Stimulated activated CD4-positive, alpha-beta T cell treated with anti-CD3 and anti-CD28 coated beads, TNF-alpha, amount 100 ng/mL, for 4 hours (primary cell): ENCODE measurements at regions not wholly inside any gene's neighbourhood (a gene's known extent, or its start where the extent isn't known, plus 50 kb on each side); places are given as distances from the start of the nearest gene placed in this dataset.
"Not testable (repeated sequence)": the region's sequence is repeated elsewhere in the genome, so short reads cannot be mapped to it uniquely, and the experiment has no call there.

Experiments
- DNase-seq, 3 experiments: peaks; one replicate each; pipeline ENCODE4 v3.0.0-alpha.2; 2020; ENCODE audit warnings: low read depth in 3 of 3

DNA sequence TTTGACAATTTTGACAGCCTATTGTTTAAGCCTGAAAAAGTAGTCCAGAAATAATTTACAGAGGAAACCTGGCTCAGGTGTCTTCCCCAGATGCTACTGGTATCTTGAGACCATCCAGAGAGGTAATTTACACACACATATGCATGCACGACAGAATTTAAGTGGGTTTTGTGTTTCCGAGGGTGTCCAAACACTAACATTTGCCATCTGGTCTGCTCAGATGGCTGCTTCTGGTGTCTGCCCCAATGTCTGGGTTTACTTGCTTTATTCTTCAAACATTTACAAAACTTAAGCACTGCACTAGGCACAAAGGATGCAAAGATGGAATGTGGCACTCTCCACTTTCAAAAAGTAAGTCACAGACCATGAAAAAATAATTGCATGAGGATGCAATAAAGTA, 226.6 kb upstream of the EGLN3 start:
- no peak for DNase-seq

DNA sequence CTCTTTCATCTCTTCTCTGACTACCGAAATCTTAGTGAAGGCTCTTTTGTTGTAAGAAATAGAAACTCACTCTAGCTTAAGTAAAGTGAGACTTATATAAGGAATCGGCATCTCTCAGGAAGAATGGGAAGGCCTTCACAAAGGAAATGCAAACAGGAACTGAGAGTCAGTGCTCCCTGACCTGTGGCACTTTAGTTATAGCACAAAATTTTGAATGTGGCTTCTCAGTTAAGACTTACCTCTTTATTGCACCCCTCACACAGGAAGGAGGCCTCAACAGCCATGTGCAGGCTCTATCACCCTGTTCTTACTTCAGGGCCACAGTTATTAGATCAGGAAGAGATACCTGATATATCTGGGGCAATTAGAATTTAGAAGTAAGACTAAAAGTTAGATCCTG, 224.7 kb upstream of the EGLN3 start:
- DNase-seq, result no peak

DNA sequence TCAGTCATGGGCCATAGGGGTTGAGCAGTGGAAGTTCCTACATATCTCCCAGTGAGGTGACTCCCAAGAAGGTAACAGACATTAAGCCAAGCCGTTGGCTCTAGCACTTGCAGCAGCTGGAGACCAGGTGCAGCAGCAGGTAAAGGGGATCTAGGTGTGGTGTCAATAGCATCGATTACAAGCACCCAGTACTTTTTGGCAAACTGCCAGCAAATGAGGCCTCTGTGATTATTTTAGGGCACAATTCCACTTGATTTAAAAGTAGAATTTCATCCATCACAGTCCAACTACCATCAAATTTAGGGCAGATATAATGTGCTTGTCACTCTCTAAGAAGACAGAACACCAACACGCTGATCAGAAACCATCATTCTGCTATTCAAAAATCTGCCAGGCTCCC, 224.1 kb upstream of the EGLN3 start:
- no peak for DNase-seq

DNA sequence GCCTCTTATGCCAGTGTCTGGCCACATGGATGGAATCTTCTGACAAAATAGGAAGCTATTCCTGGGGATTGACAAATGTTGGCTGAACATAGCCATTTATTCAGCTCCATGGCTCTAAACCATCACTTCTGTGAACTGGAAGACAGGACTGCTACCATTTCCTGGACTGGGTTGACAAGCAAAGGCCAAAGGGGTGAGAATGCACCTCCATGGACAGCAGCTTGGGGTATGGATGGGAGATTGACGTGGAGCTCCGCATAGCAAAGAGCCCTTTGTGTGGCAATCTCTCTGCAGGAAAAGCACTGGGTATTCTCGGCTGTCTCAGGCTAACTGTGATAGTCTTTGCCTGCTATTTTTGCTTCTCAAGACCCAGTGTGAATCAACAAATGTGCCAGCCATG, 223.0 kb upstream of the EGLN3 start:
- DNase-seq, result no peak

DNA sequence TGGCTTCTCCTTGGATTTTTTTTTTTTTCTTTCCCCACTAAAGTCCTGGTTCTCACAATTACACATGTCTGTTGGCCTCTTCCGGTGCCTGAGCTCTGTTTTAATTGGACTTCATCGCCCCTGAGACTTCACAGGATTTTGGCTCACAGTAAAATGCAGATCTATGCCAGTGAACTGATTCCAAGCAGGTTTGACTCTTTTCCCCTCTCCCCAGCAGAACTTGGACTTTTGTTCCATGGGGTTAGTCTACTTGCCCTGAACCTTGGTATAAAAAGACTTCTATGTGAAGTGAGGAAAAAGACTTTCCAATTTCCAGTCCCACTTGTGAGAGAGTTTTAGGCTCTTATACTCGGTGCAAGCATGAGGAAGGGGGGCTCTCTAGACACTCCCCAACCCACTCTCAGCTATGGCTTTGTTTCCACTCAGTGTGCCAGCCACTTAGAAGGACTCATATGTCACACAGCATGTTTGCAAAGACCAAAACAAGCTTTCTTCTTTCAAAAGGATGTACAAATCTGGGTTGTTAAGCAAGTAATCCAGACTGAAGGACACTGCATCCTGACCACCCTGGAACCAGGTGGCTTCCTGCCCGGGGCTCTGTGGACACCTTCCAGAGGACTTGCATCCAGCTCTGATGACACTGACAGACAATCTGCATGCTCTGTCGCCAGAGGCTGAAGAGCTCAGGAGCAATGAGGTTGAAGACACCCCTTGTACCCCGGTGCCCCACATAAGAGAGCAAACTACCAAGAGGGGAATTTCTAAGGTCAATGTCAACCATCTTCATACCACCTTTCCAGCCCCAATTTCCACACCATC, 221.9 kb upstream of the EGLN3 start:
- no peak for DNase-seq

DNA sequence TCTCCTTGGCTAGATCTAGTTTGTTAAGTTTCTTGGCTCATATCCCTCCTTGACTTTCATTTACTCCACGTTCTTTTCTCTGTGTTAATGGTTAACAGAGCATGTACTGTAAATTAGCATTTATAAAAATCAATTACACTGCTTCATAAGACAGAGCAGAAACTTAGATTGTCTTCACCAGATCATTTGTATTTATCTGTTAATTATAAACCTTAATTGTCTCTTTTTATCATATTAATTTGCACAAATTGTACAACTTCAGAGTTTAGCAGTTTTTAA, 221.2 kb upstream of the EGLN3 start:
- no peak for DNase-seq

DNA sequence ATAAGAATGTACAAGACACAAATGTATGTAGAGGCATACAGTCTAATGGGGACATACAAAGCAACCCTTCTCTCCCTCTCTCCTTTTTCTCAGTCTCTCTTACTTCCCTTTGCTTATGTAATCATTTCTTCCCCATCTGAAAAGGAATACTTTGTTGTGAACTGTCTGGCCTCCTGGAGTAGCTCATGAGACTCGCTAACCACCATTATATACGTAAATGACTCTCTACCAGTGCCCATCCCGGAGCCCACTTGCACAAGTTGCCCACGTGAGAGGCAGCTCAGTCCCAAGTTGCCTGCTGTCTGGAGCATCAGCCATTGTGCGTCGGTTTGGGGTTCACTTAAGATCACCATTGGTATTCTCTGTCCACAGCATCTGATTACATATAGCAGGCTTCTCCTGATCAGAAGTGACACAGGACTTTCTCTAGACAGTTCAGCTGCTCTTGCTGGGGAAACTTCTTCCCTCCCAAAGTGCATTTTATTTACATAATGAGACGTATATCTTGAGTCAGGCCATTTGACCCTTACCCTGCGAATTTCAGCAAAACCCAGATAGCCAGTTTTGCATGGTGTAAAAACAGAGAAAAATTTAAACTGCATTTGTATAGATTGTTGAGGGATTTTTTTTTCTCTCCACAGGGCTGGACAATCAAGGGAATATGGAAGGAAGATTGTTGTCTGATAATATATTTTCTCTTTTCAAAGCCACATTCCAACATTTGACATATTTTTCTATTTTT, 220.7 kb upstream of the EGLN3 start:
- no peak for DNase-seq

DNA sequence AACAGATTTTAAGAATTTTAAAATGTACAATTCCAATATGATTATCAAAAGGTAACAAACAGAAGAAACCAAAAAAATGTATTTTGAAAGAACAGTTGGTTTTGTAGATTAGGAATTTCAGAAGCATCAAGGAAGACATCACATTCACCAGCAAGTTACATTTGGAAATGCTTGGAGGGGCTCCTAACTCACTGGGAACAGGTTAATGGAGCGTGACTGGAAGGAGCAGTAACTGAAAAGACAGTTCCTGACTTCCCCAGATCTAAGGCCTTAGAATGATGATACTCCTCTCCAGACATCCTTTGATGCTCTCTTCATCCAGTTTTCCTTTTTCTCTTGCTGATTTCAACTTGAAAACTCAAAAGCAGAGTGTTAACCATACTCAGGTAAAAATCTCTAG, 220.0 kb upstream of the EGLN3 start:
- no peak for DNase-seq

DNA sequence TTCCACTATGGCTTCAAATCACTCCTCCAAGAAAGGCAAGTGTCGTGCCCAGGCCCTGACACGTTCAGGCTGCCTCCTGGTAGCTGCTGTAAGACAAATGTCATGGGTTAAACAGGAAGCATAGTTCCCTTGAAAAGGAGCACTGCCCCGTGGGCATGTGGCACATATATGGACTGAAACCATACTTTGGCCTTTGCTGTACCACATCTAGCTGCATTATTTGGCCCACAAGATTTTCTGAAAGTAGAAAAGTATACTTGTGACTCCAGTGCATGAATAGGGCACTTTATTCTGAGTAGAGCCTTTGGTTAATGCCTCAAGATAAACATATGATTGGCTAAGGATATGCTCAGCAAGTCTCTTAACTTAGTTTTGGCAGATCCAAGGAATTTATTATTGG, 218.7 kb upstream of the EGLN3 start:
- DNase-seq, result no peak

DNA sequence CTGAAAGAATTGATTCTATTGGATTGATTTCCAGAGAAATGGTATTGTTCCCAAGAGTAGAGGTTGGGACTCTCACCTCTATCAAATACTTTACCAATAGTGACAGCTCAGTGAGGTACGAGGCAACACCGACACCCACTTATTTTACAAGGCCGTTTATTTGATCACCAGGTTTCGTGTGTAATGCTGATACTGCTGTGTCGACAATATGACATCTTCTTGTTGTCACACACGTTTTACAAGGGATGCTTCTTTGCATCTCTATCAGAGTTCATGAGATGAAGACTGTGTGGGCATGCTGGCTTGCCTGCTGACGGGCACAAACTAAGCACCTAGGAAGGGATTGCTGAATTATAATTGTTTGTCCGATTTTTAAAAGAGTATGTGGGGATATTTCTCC, 217.8 kb upstream of the EGLN3 start:
- no peak for DNase-seq

DNA sequence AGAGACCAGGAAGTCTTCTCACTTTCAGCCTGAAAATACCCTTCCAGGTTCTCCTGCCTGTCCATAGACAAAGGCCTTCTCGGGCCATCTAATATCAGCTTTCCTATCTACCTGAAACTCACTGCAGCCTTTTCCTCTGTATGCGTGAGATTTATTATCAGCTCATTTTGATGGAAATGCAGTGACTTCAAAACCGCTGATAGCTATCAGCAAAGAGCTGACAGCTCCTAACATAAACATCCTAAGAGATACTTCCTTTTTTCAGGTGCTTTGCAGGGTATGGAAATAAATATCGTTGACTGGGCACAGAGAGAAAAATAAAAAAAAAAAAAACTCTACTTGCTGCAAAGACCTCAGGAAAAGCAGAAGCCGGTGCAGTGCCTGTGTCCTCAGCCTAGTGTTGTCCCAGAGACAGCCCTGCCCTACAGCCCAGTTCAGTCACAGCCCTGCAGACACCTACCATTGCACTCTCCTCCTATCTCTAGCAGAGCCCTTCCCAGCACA, 215.0 kb upstream of the EGLN3 start:
- DNase-seq, result no peak

DNA sequence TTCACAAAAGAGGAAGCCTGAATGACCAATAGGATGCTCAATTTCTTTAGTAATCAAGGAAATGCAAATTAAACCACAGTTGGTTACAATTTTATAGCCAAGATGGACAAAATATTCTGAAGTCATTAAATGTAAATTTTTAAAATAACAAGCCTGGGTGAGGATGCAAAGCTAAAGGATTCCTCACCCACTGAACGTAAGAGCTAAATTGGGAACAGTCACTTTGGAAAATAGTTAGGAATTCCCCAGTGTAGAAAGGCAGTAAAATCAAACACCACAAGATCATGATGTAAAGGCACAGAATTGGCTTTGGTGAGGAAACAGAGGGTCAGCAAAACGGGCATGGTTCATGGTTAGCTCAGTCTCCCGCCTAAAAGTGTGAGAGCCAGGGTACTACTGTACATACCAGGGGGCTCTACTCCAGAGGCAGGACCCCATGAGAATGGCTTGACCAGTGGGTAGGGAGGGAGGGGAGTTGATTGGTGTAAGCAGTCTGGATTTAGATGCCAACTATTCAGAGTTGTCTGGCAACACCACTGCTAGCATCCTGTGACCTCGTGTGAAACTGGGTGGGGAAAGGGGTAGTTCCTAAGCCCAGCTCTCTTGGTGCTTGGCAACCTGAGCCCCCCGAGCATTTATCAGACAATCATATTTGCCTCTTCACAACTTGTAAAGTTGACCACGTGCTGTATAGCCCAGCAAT, 213.4 kb upstream of the EGLN3 start:
- DNase-seq, result no peak

DNA sequence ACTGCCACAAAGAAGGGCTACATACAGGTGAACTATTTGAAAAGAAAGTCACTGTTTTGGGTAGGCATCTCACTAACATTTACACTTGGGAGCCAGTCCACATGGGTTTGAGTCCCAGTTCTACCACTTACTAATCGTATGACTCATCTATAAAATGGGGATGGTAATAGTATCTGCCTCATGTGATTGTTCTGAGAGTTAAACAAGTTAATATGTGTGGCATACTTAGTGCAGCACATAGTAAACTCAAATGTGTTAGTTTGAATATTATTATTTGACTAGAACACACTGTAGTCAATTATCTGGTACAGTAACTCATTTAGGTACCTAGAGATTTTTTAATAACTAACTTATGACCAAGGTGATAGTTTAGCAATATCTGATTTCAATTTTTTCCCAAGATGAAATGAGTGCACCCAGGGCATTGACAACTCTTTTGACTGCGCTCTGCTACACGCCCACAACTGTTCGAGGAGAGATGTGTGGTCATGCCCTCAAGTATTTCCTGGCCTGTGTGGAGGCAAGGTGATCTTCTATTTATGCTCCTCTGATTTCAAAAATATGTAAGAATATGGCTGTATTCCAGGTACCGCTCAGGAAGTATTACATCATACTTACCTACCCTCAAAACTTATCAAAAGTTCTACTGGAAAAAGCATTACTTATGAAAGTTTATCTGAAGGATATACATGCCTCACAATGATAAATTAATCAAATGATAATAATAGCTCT, 210.6 kb upstream of the EGLN3 start:
- no peak for DNase-seq

DNA sequence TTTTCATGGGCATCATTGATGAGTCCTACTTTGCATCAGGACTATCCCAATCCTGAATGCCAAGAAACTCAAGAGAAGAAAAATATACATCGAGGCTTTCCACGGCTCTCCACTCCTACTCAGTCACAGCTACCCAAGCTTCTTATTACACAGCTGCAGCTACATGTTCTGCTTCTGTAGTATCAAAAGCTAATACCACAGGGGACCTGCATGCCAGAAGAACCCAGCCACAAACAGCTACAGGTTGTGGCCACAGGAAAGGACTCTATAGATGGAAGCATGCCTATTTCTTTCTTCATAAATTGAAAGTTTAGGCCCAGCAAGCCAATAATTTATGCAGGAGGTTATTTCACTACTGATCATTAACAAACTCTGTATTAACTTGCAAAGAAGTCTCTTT, 209.7 kb upstream of the EGLN3 start:
- DNase-seq, result no peak

DNA sequence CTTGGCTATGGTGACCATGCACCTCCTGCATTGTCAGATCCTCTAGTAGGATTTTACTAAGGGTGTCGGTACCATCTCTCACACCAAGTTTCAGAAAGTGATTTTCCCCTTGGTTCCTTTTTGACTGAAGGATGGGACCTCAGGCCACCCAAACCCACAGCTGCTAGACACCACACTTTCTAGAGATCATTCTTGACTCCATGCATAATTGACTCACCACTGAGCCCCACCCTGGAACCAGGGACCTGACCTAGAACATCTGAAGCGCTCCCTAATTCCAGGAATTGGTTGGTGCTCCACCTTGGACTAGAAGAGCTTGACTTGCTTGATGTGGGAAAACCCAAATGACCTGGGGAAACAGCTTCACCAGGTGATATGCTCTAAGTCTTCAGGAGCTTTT, 206.8 kb upstream of the EGLN3 start:
- no peak for DNase-seq

DNA sequence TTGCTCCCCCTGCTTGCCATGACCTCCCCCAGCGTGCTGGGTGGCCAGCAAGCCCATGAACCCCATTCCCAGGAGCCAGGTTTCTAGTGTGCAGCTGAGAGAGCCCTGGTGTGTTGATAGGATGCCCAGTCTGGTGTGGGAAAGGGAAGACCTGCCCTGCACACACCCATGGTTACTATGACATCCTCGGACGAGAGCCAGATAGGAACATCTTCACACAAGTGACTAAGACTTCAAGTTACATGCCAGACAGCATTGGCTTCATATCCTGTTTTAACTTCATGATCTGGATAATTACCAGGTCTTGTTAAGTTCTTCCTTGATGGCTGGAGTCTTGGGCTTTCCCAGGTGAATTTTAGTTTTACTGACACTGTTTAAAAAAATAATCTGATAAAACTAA, 196.6 kb upstream of the EGLN3 start:
- DNase-seq, result no peak

DNA sequence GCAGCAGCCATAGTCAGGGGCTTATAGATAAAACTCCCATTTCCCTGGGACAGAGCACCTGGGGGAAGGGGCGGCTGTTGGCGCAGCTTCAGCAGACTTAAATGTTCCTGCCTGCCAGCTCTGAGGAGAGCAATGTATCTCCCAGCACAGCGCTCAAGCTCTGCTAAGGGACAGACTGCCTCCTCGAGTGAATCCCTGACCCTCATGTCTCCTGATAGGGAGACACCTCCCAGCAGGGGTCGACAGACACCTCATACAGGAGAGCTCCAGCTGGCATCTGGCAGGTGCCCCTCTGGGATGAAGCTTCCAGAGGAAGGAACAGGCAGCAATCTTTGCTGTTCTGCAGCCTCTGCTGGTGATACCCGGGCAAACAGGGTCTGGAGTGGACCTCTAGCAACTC, 189.3 kb upstream of the EGLN3 start:
- not testable (repeated sequence) for DNase-seq

DNA sequence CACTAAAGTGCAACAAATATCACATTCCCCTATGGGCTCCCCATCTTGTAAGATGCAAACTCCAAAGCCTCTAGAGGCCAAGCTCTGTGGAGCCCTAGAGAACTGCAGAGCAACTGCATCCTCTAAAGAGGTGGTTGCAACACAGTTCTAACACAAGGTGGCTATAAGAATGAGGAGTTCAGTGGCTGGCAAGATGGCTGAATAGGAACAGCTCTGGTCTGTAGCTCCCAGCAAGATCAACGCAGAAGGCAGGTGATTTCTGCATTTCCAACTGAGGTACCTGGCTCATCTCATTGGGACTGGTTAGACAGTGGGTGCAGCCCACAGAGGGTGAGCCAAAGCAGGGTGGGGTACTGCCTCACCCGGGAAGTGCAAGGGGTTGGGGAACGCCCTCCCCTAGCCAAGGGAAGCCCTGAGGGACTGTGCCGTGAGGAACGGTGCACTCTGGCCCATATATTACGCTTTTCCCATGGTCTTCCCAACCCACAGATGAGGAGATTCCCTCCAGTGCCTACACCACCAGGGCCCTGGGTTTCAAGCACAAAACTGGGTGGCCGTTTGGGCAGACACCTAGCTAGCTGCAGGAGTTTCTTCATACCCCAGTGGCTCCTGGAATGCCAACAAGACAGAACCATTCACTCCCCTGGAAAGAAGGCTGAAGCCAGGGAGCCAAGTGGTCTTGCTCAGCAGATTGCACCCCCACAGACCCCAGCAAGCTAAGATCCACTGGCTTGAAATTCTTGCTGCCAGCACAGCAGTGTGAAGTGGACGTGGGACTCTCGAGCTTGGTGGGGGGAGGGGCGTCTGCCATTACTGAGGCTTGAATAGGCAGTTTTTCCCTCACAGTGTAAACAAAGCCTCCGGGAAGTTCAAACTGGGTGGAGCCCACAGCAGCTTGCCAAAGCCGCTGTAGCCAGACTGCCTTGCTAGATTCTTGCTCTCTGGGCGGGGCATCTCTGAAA, 188.6 kb upstream of the EGLN3 start:
- DNase-seq, result not testable (repeated sequence)

DNA sequence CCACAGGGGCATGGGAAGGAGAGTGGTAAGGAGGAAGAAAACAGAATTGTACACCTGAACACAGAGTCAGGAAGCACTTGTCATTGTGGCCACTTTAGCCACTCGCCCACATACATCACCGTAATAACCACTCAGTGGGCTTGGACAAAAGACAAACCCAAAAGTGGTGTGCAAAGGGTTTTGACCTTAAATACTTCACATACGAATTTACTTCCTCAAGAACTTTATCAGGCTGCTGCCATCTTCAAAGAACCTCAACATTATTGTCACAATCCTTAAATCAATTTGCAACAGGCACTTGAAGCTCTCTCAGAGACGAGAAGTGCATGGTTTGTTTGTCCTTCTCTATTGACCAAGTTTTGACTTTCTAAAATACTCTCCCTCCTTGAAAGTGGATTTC, 187.3 kb upstream of the EGLN3 start:
- DNase-seq, result no peak

DNA sequence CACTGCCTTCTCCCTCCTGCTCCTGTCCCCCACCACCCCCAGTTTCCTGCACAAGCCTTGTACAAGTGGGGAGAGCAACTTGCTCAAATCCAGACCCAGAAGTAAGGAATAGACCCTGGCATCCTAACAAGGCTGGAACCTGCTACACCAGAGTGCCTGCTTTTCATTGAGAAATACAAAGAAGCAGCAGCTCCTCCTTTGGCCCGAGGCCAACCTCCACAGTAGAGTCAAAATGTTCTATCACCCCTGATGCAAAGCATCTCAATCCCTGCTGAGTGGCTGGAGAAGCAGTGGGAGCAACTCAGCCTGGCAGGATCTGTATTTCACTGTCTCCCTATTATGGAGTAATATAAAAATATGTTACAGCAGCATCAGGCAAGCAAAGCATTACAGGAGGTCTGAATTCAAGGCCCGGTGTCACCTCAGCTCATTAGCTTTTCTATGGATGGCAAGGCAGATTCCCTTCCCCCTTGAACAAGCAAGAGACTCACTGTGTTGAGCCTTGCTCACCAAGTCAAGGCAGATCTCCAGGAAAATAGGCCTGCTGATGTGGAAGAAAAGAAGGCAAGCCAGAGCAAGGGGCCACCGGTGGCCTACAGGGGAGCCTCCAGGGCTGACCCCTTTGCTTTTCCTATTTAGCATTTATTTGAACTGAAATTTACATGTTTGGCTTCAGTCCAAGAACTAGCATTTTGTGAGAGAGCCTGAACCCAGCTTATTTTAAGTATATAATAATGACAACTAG, 186.3 kb upstream of the EGLN3 start:
- DNase-seq, result no peak
